ENCODE measurements at regions not wholly inside any gene's neighbourhood (a gene's known extent, or its start where the extent isn't known, plus 50 kb on each side); places are given as distances from the start of the nearest gene placed in this dataset.

DNA sequence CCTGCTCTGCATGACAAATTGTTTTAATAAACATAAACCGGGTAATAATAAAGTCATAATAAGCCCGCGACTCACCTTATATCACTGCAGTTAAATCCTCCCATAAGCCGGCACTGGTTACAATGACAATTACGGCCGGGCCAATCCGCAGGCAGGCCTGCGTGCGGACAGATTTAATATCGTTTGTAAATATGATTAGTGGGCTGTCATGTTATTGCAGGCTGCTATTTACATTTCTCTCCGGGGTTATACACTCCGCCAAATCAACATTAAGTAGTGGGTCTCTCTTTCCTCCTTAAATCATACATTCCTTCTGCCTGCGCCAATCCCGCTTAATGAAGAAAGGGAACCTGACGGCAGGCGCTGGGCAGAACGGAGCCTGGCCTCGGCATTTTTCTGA is 51.8 kb upstream of the LMO1 start:
- Histone ChIP-seq H3K4me2 (ENCODE audit: low read depth, low read length, poor library complexity, severe bottlenecking) (no peak overlapping the region), H2AFZ (ENCODE audit: low read length) (no peak overlapping the region), H3K9me3 (ENCODE audit: insufficient read depth, low read depth, low read length) (no peaks in the 10 kb centered on the region), H3K79me2 (ENCODE audit: insufficient read depth, low read length) (no peaks in the 10 kb centered on the region), H3K9ac (ENCODE audit: low read depth, low read length, poor library complexity, severe bottlenecking) (no peak overlapping the region), H4K20me1 (ENCODE audit: insufficient read depth, low read length, poor library complexity, severe bottlenecking) (no peaks in the 10 kb centered on the region), H3K27me3 (ENCODE audit: insufficient read depth, low read length, poor library complexity, severe bottlenecking) (no peaks in the 10 kb centered on the region), H3F3A (ENCODE audit: low read depth) (no peaks in the 10 kb centered on the region), H3K4me1 (ENCODE audit: insufficient read depth, low read length, poor library complexity, severe bottlenecking) (no peaks in the 10 kb centered on the region), H3K4me3 (ENCODE audit: low read length, poor library complexity, severe bottlenecking) (no peak overlapping the region), H3K36me3 (ENCODE audit: insufficient read depth, low read length) (no peaks in the 10 kb centered on the region), H3K9me2 (replicated peaks; ENCODE audit: low read depth, low read length) (no peaks in the 10 kb centered on the region)
- TF ChIP-seq, protein P1, sequence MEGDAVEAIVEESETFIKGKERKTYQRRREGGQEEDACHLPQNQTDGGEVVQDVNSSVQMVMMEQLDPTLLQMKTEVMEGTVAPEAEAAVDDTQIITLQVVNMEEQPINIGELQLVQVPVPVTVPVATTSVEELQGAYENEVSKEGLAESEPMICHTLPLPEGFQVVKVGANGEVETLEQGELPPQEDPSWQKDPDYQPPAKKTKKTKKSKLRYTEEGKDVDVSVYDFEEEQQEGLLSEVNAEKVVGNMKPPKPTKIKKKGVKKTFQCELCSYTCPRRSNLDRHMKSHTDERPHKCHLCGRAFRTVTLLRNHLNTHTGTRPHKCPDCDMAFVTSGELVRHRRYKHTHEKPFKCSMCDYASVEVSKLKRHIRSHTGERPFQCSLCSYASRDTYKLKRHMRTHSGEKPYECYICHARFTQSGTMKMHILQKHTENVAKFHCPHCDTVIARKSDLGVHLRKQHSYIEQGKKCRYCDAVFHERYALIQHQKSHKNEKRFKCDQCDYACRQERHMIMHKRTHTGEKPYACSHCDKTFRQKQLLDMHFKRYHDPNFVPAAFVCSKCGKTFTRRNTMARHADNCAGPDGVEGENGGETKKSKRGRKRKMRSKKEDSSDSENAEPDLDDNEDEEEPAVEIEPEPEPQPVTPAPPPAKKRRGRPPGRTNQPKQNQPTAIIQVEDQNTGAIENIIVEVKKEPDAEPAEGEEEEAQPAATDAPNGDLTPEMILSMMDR (conservative IDR thresholded peaks at IDR 0.05; ENCODE audit: low read length), result no peak
- TF ChIP-seq EZH2phosphoT487 (IDR thresholded peaks at IDR 0.05; ENCODE audit: borderline replicate concordance), result no peak

DNA sequence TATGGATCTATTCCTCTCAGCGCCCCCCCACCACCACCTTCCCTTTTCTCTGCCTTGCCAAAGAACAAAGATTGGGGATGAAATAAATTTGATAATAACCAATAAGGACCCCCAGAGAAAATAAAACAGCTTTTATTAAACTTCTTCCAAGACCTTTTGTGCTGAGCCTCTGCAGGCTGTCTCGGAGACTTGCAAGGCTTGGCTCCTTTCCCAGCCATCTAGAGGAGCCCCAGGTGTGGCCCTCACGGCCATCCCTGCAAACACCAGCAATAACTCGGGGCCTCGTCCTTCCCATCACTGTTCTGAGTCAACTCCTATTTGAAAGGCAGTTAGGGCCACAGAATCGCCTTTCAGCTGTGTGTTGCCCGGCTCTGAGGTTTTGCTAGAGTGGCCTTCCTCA is 51.2 kb upstream of the LMO1 start:
- no peaks in the 10 kb centered on the region for H3K27me3 ChIP-seq (ENCODE audit: insufficient read depth, low read length, poor library complexity, severe bottlenecking)
- H3F3A ChIP-seq (ENCODE audit: low read depth), result no peaks in the 10 kb centered on the region
- no peak overlapping the region for H2AFZ ChIP-seq (ENCODE audit: low read length)
- H3K4me2 ChIP-seq (ENCODE audit: low read depth, low read length, poor library complexity, severe bottlenecking), result no peak overlapping the region
- H3K36me3 ChIP-seq (ENCODE audit: insufficient read depth, low read length), result no peaks in the 10 kb centered on the region
- no peaks in the 10 kb centered on the region for H3K9me3 ChIP-seq (ENCODE audit: insufficient read depth, low read depth, low read length)
- no peak overlapping the region for H3K9ac ChIP-seq (ENCODE audit: low read depth, low read length, poor library complexity, severe bottlenecking)
- no peaks in the 10 kb centered on the region for H3K9me2 ChIP-seq (replicated peaks; ENCODE audit: low read depth, low read length)
- H3K4me1 ChIP-seq (ENCODE audit: insufficient read depth, low read length, poor library complexity, severe bottlenecking), result no peaks in the 10 kb centered on the region
- H4K20me1 ChIP-seq (ENCODE audit: insufficient read depth, low read length, poor library complexity, severe bottlenecking), result no peaks in the 10 kb centered on the region
- H3K4me3 ChIP-seq (ENCODE audit: low read length, poor library complexity, severe bottlenecking), result no peak overlapping the region
- H3K79me2 ChIP-seq (ENCODE audit: insufficient read depth, low read length), result no peaks in the 10 kb centered on the region
- TF ChIP-seq EZH2phosphoT487 (IDR thresholded peaks at IDR 0.05; ENCODE audit: borderline replicate concordance), result no peak
- TF ChIP-seq, protein P1 (conservative IDR thresholded peaks at IDR 0.05; ENCODE audit: low read length), result no peak

DNA sequence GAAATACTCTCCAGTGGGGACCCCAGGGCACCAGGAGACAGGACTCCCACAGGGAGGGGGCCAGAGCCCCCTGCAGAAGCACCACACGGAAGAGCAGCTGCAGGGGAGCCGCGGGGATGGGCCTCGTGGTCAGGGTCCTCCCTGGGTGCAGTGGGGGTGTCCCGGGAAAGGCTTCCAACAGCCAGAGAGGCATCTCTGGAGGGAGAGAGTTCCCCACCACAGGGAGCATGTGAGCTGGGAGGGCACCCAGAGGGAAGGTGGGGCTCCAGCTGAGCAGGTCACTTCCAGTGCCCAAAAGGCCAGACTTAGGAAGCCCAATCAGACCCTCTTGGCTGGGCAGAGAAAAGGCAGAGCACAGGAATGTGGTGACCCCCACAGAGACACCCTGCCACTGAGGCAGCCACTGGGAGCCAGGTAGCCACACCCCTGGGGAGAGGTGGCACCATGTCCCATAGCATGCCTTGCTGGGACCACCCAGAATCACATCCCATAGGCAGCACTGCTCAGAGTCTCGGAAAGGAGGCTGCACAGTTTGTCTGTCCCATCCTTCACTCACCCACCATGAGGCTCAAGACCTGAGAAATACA is 49.9 kb upstream of the LMO1 start:
- no peaks in the 10 kb centered on the region for H3K27me3 ChIP-seq (ENCODE audit: insufficient read depth, low read length, poor library complexity, severe bottlenecking)
- no peaks in the 10 kb centered on the region for H4K20me1 ChIP-seq (ENCODE audit: insufficient read depth, low read length, poor library complexity, severe bottlenecking)
- H3K9me2 ChIP-seq (replicated peaks; ENCODE audit: low read depth, low read length), result no peaks in the 10 kb centered on the region
- no peak overlapping the region for H3K4me2 ChIP-seq (ENCODE audit: low read depth, low read length, poor library complexity, severe bottlenecking)
- H3K4me3 ChIP-seq (ENCODE audit: low read length, poor library complexity, severe bottlenecking), result no peak overlapping the region
- no peak overlapping the region for H3K9ac ChIP-seq (ENCODE audit: low read depth, low read length, poor library complexity, severe bottlenecking)
- H3K4me1 ChIP-seq (ENCODE audit: insufficient read depth, low read length, poor library complexity, severe bottlenecking), result no peaks in the 10 kb centered on the region
- no peaks in the 10 kb centered on the region for H3K36me3 ChIP-seq (ENCODE audit: insufficient read depth, low read length)
- TF ChIP-seq, protein P1 (conservative IDR thresholded peaks at IDR 0.05; ENCODE audit: low read length), result no peak
- TF ChIP-seq EZH2phosphoT487 (IDR thresholded peaks at IDR 0.05; ENCODE audit: borderline replicate concordance), result no peak
- H3F3A ChIP-seq (ENCODE audit: low read depth), result no peaks in the 10 kb centered on the region
- no peak overlapping the region for H2AFZ ChIP-seq (ENCODE audit: low read length)
- H3K79me2 ChIP-seq (ENCODE audit: insufficient read depth, low read length), result no peaks in the 10 kb centered on the region
- H3K9me3 ChIP-seq (ENCODE audit: insufficient read depth, low read depth, low read length), result no peaks in the 10 kb centered on the region

Measured in Loucy (cell line).